HCT116 (cell line): ENCODE measurements at regions not wholly inside any gene's neighbourhood (a gene's known extent, or its start where the extent isn't known, plus 50 kb on each side); places are given as distances from the start of the nearest gene placed in this dataset.

Experiments
- ATAC-seq: fragments of 200-7000 bp; cut with Tn5 transposase; 2 replicates; pipeline ENCODE4 v1.9.1; 2020; ENCODE audit warnings: mild to moderate bottlenecking, moderate library complexity
- BruUV-seq: library from RNA; stranded (reverse); fragments of 400-500 nt; replicated peaks from 2 replicates; lab custom pipeline; 2021; lab: Mats Ljungman, UMichigan
- CTCF ChIA-PET: fragments of 300-600 bp; sonication (Branson Sonifier 250); formaldehyde crosslinking; loops from one replicate; lab custom pipeline; 2021; ENCODE audit warnings: antibody characterized with exemption; lab: Charles Lee
- POLR2A ChIA-PET: fragments of 300-600, 350-600 bp; sonication (Branson Sonifier 250); formaldehyde crosslinking; loops from one replicate; lab custom pipeline; 2021; ENCODE audit warnings: antibody characterized with exemption; lab: Charles Lee
- RAD21 ChIA-PET, 2 experiments: fragments of 300-600 bp; sonication (Branson Sonifier 250); formaldehyde crosslinking; loops; one replicate each; lab custom pipeline; 2023; ENCODE audit warnings: low total read pairs in 2 of 2; ENCODE audit not compliant: uncharacterized antibody in 2 of 2, unreplicated experiment in 2 of 2, low non-redundant PET in 1 of 2; lab: Charles Lee
- DNase-seq: peaks from one replicate; pipeline ENCODE4 v3.0.0-alpha.2; 2010; ENCODE audit warnings: low read depth, low spot score
- H2AFZ ChIP-seq: fragments of 200-600 bp; shearing (Covaris generic), sonication (generic); 2 replicates; pipeline ENCODE4 v1.6.1; 2017; ENCODE audit warnings: low read depth, mixed run types, mixed read lengths, antibody characterized with exemption, low read length; ENCODE audit not compliant: poor library complexity, severe bottlenecking
- H3K27ac ChIP-seq: 2 replicates; pipeline ENCODE4 v1.5.1; 2012; ENCODE audit warnings: low read depth, low read length
- H3K27me3 ChIP-seq: fragments of 200-600 bp; sonication (generic); 2 replicates; pipeline ENCODE4 v1.6.1; 2016; ENCODE audit warnings: mixed run types, low read length, mixed read lengths; ENCODE audit not compliant: insufficient read depth
- H3K36me3 ChIP-seq, 2 experiments: fragments of 200-500 bp in 1 of 2; fragments of 200-600 bp in 1 of 2; sonication (Bioruptor generic) in 1 of 2; sonication (generic) in 1 of 2; 2 replicates each; pipeline versions ENCODE4 v1.5.1 to v1.6.1; 2014 to 2016; ENCODE audit warnings: low read length in 2 of 2, inconsistent platforms in 1 of 2, mixed read lengths in 1 of 2, mixed run types in 1 of 2; ENCODE audit not compliant: insufficient read depth in 2 of 2, control insufficient read depth in 1 of 2
- H3K4me1 ChIP-seq, 2 experiments: fragments of 200-600 bp in 1 of 2; sonication (generic) in 1 of 2; 2 replicates each; pipeline versions ENCODE4 v1.5.1 to v1.6.1; 2012 to 2017; ENCODE audit warnings: low read length in 2 of 2, inconsistent platforms in 1 of 2, mild to moderate bottlenecking in 1 of 2, mixed read lengths in 1 of 2, mixed run types in 1 of 2, moderate library complexity in 1 of 2; ENCODE audit not compliant: insufficient read depth in 2 of 2, control insufficient read depth in 1 of 2
- H3K4me2 ChIP-seq: fragments of 200-600 bp; sonication (generic); 2 replicates; pipeline ENCODE4 v1.6.1; 2017; ENCODE audit warnings: mixed run types, low read length, mixed read lengths
- H3K4me3 ChIP-seq, 2 experiments: fragments of 200-600 bp in 1 of 2; sonication (generic) in 1 of 2; replicated peaks in 1 of 2; 2 replicates each; pipeline ENCODE4 v1.5.1; 2011 to 2016; ENCODE audit warnings: low read length in 2 of 2, control low read depth in 1 of 2, low read depth in 1 of 2, mild to moderate bottlenecking in 1 of 2, mixed read lengths in 1 of 2, mixed run types in 1 of 2
- H3K79me2 ChIP-seq: fragments of 200-600 bp; sonication (generic); 2 replicates; pipeline ENCODE4 v1.6.1; 2017; ENCODE audit warnings: mild to moderate bottlenecking, mixed run types, low read length, moderate library complexity, mixed read lengths; ENCODE audit not compliant: insufficient read depth
- H3K9ac ChIP-seq: fragments of 200-600 bp; sonication (generic); 2 replicates; pipeline ENCODE4 v1.6.1; 2016; ENCODE audit warnings: low read length, mixed read lengths
- H3K9me2 ChIP-seq: fragments of 200-600 bp; sonication (generic), shearing (Covaris generic); 2 replicates; pipeline ENCODE4 v1.6.1; 2017; ENCODE audit warnings: mixed run types, mild to moderate bottlenecking, moderate library complexity; ENCODE audit not compliant: insufficient read depth
- H3K9me3 ChIP-seq, 2 experiments: fragments of 200-500 bp in 1 of 2; fragments of 200-600 bp in 1 of 2; sonication (Bioruptor generic) in 1 of 2; sonication (generic) in 1 of 2; 2 replicates each; pipeline ENCODE4 v1.6.1; 2014 to 2017; ENCODE audit warnings: low read length in 2 of 2, mixed read lengths in 2 of 2, inconsistent platforms in 1 of 2, low read depth in 1 of 2, mild to moderate bottlenecking in 1 of 2, mixed run types in 1 of 2, moderate library complexity in 1 of 2; ENCODE audit not compliant: control insufficient read depth in 1 of 2, insufficient read depth in 1 of 2
- H4K20me1 ChIP-seq: fragments of 200-600 bp; sonication (generic), shearing (Covaris generic); 2 replicates; pipeline ENCODE4 v1.6.1; 2017; ENCODE audit warnings: mixed run types, mild to moderate bottlenecking, moderate library complexity; ENCODE audit not compliant: insufficient read depth
- CBX3 ChIP-seq: IDR thresholded peaks from 2 replicates; pipeline ENCODE4 v1.6.1; 2012; ENCODE audit warnings: low read depth
- EGR1 ChIP-seq: IDR thresholded peaks from 2 replicates; pipeline ENCODE4 v1.6.1; 2012; ENCODE audit warnings: low read depth
- EZH2 ChIP-seq: fragments of 200-600 bp; sonication (generic); IDR thresholded peaks from 2 replicates; pipeline ENCODE4 v1.6.1; 2017; ENCODE audit warnings: antibody characterized with exemption, mixed run types
- EZH2phosphoT487 ChIP-seq: fragments of 200-600 bp; IDR thresholded peaks from 2 replicates; pipeline ENCODE4 v1.6.1; 2018; ENCODE audit warnings: antibody characterized with exemption, borderline replicate concordance
- FOSL1 ChIP-seq: IDR thresholded peaks from 2 replicates; pipeline ENCODE4 v1.6.1; 2012; ENCODE audit warnings: low read depth
- JUND ChIP-seq: IDR thresholded peaks from 2 replicates; pipeline ENCODE4 v1.6.1; 2012
- POLR2A ChIP-seq: IDR thresholded peaks from 2 replicates; pipeline ENCODE4 v1.7.0; 2011; ENCODE audit warnings: borderline replicate concordance; ENCODE audit not compliant: insufficient read depth, insufficient read length; ENCODE audit errors: extremely low read depth
- POLR2AphosphoS5 ChIP-seq: IDR thresholded peaks from 2 replicates; pipeline ENCODE4 v1.6.1; 2011; ENCODE audit warnings: mild to moderate bottlenecking, low read depth, low read length, moderate library complexity
- RAD21 ChIP-seq: IDR thresholded peaks from 2 replicates; pipeline ENCODE4 v1.6.1; 2012; ENCODE audit warnings: low read depth, mild to moderate bottlenecking
- REST ChIP-seq: IDR thresholded peaks from 2 replicates; pipeline ENCODE4 v1.6.1; 2012; ENCODE audit warnings: low read depth
- SP1 ChIP-seq: IDR thresholded peaks from 2 replicates; pipeline ENCODE4 v1.6.1; 2012; ENCODE audit warnings: low read depth
- SRF ChIP-seq: IDR thresholded peaks from 2 replicates; pipeline ENCODE4 v1.6.1; 2012; ENCODE audit warnings: low read depth
- TCF7L2 ChIP-seq: IDR thresholded peaks from 2 replicates; pipeline ENCODE4 v1.7.0; 2011; ENCODE audit warnings: borderline replicate concordance, inconsistent platforms; ENCODE audit not compliant: insufficient read depth, insufficient read length; ENCODE audit errors: extremely low read depth
- ZFX ChIP-seq: fragments of 450-650 bp; IDR thresholded peaks from 2 replicates; pipeline ENCODE4 v1.6.1; 2017
- intact Hi-C: fragments of 100-400 bp; cut with micrococcal nuclease; formaldehyde crosslinking; loops from 2 replicates; pipeline ENCODE4 v1.10.0; 2022
- TF ChIP-seq, protein P1 (sequence below): IDR thresholded peaks from 2 replicates; pipeline ENCODE4 v1.6.1; 2012

DNA sequence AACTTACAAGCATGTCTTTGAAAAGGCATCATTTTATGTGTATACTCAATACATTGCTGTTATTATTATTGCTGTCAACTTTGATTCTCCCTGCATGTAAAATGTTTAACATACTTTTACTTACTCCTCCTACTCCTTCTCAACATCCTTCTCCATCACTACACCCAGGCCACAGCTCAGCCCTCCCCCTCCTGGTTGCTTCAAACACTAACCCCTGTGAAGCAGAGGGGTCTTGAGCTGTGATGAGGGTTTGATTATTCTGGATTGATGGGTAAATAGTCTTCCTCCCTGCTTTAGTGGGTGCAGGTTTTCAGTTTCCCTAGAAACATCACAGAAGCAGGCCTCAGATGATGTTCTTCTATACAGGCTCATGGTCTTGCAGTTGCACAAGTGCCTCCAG is 221.0 kb downstream of the OSR1 start:
- no peaks in the 10 kb centered on the region for H3K9me2 ChIP-seq
- TF ChIP-seq JUND = no peak
- no peaks in the 10 kb centered on the region for H3K27me3 ChIP-seq
- H3K27ac ChIP-seq = no peak overlapping the region
- H3K9ac ChIP-seq = no peak overlapping the region
- DNase-seq = no peak
- peaks cover 13 to 16% of the 10 kb centered on the region in 2 experiments for H3K4me1 ChIP-seq
- no peaks in the 10 kb centered on the region for H3K36me3 ChIP-seq
- H3K79me2 ChIP-seq = no peaks in the 10 kb centered on the region
- no peak overlapping the region for H3K4me3 ChIP-seq
- H4K20me1 ChIP-seq = no peaks in the 10 kb centered on the region
- RAD21 ChIA-PET = no interaction called here
- intact Hi-C loops = no loop called here
- H2AFZ ChIP-seq = no peak overlapping the region
- no TSS peak for BruUV-seq
- no peaks in the 10 kb centered on the region for H3K9me3 ChIP-seq
- CTCF ChIA-PET = no interaction called here
- no peak for ATAC-seq
- H3K4me2 ChIP-seq = no peak overlapping the region
- POLR2A ChIA-PET = no interaction called here

- CTCF ChIA-PET = no interaction called here
- Histone ChIP-seq H3K4me3 (no peak overlapping the region), H3K4me1 (peaks cover 7 to 10% of the 10 kb centered on the region in 2 experiments; a peak in 1 of 4 replicates), H3K4me2 (no peak overlapping the region), H4K20me1 (no peaks in the 10 kb centered on the region), H3K27ac (no peak overlapping the region), H3K9me2 (no peaks in the 10 kb centered on the region), H3K79me2 (no peaks in the 10 kb centered on the region), H3K9me3 (no peaks in the 10 kb centered on the region), H2AFZ (no peak overlapping the region), H3K36me3 (no peaks in the 10 kb centered on the region), H3K27me3 (no peaks in the 10 kb centered on the region), H3K9ac (no peak overlapping the region)
- POLR2A ChIA-PET = no interaction called here
- no TSS peak for BruUV-seq
- ATAC-seq (no peak), DNase-seq (no peak)
- intact Hi-C loops = no loop called here
- RAD21 ChIA-PET = no interaction called here
- TF ChIP-seq EZH2 (no peak), EGR1 (no peak), REST (no peak), POLR2AphosphoS5 (no peak), TCF7L2 (no peak), ZFX (no peak), FOSL1 (no peak), RAD21 (no peak), EZH2phosphoT487 (no peak), POLR2A (no peak), SRF (no peak), CBX3 (no peak), SP1 (no peak)
- TF ChIP-seq, protein P1, sequence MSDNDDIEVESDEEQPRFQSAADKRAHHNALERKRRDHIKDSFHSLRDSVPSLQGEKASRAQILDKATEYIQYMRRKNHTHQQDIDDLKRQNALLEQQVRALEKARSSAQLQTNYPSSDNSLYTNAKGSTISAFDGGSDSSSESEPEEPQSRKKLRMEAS = no peak
These were observed 225.5 kb downstream of the OSR1 start for GRCh38 chr2:19132967-19133366.
